HG02571 (cell line): ENCODE measurements at regions not wholly inside any gene's neighbourhood (a gene's known extent, or its start where the extent isn't known, plus 50 kb on each side); places are given as distances from the start of the nearest gene placed in this dataset.

Experiments
- ATAC-seq: cut with Tn5 transposase; IDR thresholded peaks from one replicate; pipeline ENCODE4 v1.9.1; 2021; ENCODE audit warnings: mild to moderate bottlenecking, moderate library complexity; ENCODE audit not compliant: unreplicated experiment

GRCh38 chr6:113315879-113316278 lies 541.3 kb upstream of the MARCKS start:
- no peak for ATAC-seq

DNA sequence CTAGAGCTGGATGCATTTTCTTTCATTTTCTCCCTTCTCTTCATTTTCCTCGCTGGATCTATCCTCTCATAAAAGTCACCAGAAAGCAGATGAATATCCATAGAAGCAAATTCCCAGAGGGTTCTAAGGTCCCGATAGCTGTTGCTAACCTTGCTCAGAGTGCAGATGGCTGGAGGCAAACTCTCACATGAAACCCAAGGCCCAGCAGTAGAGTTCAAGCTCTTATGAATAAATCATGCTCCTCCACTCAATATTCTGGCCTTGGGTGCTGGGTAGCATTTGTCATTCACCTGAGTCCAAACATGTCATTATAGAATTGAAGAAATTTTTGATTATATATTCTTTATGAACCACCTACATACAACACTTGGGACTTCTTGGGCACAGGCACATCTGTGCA lies 539.7 kb upstream of the MARCKS start:
- no peak for ATAC-seq

DNA sequence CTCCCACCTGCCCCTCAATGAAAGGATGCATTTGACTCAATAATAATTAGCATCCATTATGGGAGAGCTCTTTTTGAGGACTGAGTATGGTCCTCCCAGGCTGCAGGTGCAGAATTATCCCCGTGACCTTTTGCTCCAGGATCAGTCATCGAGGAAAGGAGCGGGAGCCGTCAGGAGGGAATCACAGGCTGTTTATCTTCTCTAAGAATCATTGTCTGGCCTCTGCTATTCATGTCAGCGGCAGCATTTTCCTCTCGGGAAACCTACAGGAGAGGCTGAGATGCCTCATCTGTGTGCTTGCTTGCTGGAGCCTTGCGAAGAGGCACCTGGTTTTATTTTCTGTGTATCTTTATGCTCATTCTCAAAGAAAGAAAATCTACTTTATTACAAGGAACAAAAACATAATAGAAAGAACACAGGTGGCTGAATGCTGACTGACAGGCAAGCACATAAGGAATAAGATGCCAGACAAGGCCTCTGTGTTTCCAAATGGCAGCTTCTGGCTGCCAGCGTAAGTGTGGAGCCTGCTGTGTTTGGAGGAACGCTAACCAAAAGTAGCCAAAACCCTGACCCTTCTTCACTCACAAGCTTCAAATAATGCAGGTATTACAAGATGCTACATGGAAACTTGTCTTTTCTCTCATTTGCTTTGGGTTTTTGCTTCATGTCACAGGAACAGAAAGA lies 539.1 kb upstream of the MARCKS start:
- ATAC-seq, result no peak

DNA sequence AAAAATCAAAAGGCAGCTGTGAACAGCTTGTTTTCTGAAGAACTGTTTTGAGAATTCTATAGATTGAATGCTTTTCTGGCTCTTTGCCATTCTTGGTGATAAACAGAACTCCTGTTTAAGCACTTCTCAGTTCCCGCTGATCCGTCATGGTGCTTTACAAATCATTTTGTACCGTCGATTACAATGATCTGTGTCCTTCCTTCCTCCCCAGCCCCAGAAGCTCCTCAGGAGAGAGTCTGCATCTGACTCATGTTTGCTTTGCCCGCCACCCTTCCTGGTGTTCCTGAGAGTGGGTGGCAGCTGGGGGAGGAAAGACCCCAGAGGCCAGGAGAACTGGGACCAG lies 538.6 kb upstream of the MARCKS start:
- ATAC-seq, result no peak

DNA sequence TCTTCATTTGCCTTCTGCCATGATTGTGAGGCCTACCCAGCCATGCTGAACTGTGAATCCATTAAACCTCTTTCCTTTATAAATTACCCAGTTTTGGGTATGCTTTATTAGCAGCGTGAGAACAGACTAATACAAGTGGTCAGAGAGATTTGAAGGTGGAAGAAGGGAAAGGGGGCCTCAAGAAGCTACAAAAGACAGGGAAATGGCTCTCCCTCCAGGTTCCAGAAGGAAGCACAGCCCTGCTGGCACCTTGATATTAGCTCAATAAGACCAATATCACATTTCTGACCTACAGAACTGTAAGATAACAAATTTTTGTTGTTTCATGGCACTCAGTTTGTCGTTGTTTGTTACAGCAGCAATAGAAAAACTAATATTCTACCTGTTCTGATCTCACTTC lies 536.5 kb upstream of the MARCKS start:
- ATAC-seq, result no peak

GRCh38 chr6:113326781-113327180 lies 530.4 kb upstream of the MARCKS start:
- ATAC-seq, result no peak

DNA sequence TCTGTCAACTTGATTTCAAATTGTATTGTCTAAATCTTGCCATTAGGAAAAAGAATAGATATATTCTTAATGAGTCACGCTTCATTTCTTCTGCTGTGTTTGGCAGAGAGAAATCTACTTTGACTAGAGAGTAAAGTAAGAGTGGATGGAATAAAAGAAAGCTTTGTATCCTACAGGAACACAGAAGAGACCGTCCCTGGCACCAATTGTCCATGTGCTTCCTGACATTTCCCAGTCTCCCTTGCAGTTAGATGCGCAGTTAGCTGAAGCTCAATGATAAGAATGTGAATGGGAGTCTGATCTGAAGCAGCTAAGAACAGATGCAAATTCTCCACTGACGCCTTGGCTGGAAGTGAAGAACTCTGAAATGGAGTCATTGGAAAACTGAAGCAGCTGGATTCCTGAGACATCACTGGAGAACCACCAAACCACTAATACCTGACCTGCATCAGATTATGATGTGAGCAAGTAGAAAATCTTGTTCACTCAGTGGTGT lies 528.2 kb upstream of the MARCKS start:
- no peak for ATAC-seq

DNA sequence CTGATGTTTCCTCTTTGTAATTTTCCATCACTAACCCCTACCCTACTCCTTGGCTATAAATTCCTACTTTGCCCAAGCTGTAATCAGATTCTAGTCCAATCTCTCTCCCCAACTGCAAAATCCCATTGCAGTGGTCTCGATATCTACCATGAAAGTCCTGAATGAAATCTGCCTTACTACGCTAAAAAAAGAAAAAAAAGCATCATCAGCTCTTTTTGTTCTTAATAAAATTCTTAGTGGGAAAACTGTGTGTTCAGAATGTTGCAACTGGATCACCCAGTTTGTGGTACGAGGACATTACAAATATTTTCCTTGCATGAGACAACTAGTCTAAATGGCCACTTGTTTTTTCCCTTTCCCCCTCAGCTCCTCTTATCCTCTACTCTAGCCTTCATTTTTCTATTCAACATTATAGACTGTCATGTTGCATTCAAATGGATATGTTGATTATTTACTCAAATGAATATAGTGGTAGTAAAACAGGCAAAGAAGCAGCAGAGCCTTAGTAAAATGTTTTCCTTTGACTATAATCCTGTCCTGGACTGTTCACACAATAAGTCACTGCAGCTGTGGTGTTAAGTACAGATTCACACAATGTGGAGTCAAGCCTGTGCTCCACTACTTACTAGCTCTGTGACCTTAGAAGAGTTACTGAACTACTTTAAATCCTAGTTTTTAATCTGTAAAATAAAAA lies 527.1 kb upstream of the MARCKS start:
- no peak for ATAC-seq

GRCh38 chr6:113330636-113330946 lies 526.6 kb upstream of the MARCKS start:
- no peak for ATAC-seq

DNA sequence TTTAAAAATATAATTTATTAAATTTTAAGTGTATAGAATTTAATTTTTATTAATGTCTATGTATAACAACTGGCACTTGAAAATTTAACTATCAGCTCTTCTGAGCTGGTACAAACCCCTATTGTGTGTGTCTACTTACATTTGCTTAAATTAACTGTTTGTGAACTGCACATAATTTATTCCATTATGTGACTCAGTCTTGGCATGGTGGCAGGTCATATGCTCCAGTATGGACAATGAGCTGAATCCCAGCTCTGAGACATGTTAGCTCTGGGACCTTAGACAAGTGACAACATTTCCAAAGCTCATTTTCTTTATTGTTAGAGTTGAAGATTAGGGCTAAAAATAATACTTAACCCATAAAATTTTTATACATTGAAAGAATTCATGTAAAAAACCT lies 526.1 kb upstream of the MARCKS start:
- no peak for ATAC-seq

DNA sequence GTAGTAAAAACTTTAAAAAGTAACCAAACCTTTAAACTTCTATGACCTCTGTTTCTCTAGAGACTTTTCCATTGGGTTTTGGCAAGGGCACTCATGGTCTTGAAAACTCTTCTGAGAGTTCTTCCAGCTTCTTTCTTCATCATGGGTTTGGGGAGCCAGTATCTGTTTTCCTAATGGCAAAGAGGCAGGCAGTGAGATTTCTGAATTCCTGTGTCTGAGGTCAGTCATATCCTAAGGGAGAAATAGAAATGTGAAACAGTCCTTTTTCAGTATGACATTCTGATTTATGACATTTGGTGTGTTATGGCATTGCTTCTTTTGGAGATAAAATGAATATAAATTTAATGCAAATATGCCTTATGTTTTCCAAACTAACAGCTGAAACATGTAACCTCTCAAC lies 518.5 kb upstream of the MARCKS start:
- ATAC-seq, result no peak

GRCh38 chr6:113339209-113339608 lies 517.9 kb upstream of the MARCKS start:
- no peak for ATAC-seq

GRCh38 chr6:113340371-113340770 lies 516.8 kb upstream of the MARCKS start:
- no peak for ATAC-seq

DNA sequence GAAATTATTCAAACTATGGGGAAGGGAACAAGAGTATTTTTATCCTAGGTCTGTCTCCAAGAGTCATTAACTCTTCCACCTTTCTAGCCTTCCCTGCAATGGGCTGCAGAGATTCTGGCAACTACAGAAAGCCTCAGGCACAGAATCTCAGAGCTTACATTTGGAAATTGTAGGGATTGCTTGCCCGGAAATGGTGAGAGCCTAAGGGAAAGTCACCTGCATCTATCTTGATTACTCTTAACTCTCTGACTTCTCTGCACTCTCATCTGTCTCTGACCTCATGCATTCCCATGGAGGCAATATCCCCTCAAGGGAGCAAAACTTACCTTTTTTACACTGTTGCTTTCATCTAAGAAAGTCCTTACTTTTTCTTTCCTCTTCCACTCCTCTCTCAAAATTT lies 513.2 kb upstream of the MARCKS start:
- no peak for ATAC-seq

GRCh38 chr6:113344969-113345368 lies 512.2 kb upstream of the MARCKS start:
- no peak for ATAC-seq

GRCh38 chr6:113347436-113347835 lies 509.7 kb upstream of the MARCKS start:
- ATAC-seq, result no peak

DNA sequence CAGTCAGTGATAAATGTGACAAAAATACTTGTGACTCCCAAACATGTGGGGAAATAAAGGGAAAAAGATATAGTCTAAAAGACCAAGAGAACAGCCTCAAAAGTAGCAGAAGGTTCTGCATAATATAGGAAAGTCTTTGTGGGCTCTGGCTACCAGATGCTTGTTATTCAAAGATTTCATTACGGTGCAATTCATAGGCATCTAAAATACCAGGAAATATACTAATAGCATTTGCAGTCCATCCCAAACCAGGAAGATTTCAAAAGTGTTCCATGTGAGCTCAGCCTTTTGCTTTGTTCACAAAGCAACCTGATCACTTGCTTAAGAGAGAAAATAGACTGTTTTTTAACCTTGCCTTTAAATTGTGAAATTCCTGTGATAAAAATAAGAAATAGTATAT lies 506.7 kb upstream of the MARCKS start:
- ATAC-seq, result no peak

- ATAC-seq, result no peak
Observed at GRCh38 chr6:113351173-113351834, 505.8 kb upstream of the MARCKS start.

DNA sequence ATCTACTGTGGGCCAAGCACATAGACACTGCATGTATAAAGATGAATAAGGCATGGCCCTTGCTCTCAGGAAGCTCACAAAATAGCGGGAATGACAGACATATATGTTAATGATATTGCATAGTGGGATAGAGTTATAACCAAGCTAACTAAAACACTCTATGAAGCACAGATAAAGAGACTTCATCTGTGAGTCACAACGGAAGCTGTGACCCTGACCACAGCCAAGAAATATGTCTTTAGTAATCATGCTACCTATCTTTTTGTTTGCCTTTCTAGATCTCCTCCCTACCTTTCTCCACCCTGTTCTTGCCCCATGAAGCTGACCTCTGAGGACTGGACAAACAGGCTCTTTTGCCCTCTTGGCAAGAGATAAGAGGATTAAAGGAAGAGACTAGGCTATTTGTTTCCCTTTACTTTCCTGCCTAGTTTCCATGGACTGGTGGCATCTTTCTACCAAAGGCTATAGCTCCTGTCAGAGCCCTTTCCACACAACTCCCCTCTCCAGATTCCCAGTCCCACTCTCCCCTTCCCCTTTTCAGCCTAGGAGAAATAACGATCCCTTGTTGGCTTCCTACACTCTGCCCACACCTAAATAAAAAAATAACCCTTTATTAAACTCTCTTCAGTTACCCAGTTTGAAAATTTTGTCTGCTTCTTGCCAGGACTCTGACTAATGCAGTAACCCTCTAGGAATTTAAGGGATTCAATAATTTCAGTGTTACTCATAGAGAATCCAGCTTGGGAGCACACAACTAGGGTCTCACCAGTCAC lies 504.9 kb upstream of the MARCKS start:
- no peak for ATAC-seq

DNA sequence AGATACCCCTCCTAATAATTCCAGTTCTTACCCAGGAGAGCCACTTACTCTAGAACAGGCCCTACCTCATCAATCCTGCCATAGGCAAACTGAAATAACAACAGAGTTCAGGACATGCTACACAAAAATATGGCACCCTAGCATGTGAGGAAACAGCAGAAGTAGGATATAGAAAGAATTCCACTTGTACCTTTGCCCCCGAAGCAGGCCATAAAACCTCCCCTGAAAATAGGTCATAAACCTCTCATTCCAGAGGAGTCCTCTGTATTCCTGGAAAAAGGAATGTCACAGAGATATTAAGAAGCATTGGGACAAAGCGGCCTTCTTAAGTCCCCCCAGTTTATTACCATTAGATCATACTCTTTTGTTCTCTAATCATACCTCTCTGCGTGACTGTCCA lies 504.3 kb upstream of the MARCKS start:
- ATAC-seq, result no peak

- ATAC-seq, result no peak
Observed at GRCh38 chr6:113353392-113353791, 503.8 kb upstream of the MARCKS start.
